ENCODE measurements at regions not wholly inside any gene's neighbourhood (a gene's known extent, or its start where the extent isn't known, plus 50 kb on each side); places are given as distances from the start of the nearest gene placed in this dataset.
"Not testable (repeated sequence)": the region's sequence is repeated elsewhere in the genome, so short reads cannot be mapped to it uniquely, and the experiment has no call there.

DNA sequence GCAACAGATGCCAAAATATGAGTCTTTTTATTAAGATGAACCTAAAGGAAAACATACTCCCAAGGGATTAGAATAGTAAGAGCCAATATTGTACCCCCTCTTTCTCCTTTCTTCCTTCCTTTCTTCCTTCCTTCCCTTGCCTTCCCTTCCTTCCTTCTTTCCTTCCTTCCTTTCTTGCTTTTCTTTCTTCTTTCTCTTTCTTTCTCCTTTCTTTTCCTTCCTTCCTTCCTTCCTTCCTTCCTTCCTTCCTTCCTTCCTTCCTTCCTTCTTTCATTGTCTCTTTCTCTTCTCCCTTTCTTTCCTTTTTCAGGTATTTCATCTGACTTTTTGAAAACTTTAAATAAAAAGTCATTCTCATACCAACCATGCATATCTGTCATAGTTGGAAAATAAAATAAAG is 892.5 kb downstream of the LRFN5 start:
- Histone ChIP-seq H3K27ac (no peak overlapping the region), H3K36me3 (no peaks in the 10 kb centered on the region), H3K4me3 (no peak overlapping the region), H3K4me1 (no peaks in the 10 kb centered on the region), H3K27me3 (no peaks in the 10 kb centered on the region), H3K9me3 (no peaks in the 10 kb centered on the region)
- no peak for DNase-seq (ENCODE audit: low spot score in 2 of 2)
- TF ChIP-seq EP300 (IDR thresholded peaks at IDR 0.05) (no peak), POLR2A (IDR thresholded peaks at IDR 0.05) (no peak)
- TF ChIP-seq, protein P1, sequence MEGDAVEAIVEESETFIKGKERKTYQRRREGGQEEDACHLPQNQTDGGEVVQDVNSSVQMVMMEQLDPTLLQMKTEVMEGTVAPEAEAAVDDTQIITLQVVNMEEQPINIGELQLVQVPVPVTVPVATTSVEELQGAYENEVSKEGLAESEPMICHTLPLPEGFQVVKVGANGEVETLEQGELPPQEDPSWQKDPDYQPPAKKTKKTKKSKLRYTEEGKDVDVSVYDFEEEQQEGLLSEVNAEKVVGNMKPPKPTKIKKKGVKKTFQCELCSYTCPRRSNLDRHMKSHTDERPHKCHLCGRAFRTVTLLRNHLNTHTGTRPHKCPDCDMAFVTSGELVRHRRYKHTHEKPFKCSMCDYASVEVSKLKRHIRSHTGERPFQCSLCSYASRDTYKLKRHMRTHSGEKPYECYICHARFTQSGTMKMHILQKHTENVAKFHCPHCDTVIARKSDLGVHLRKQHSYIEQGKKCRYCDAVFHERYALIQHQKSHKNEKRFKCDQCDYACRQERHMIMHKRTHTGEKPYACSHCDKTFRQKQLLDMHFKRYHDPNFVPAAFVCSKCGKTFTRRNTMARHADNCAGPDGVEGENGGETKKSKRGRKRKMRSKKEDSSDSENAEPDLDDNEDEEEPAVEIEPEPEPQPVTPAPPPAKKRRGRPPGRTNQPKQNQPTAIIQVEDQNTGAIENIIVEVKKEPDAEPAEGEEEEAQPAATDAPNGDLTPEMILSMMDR (IDR thresholded peaks at IDR 0.05): no peak

DNA sequence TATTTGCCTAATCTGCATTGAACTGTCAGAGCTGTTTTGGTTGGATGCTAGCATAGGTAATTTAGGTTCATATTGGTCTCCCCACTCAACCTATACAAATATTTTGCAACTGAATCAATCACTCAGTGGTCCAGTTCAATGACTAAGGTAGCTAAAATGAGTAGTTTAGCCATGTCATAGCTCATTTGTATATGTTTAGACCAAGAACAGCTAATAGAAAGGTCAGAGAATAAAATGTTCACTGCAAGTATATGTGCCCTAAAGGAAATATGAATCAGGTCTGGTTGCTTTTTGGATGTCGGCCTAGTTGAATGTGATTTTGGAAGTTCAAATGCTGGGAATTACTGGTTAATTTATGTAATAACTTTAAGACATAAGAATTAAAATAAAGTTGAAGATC is 883.9 kb downstream of the LRFN5 start:
- Histone ChIP-seq H3K4me3 (no peak overlapping the region), H3K36me3 (no peaks in the 10 kb centered on the region), H3K9me3 (no peaks in the 10 kb centered on the region), H3K27ac (no peak overlapping the region), H3K4me1 (no peaks in the 10 kb centered on the region), H3K27me3 (no peaks in the 10 kb centered on the region)
- DNase-seq (ENCODE audit: low spot score in 2 of 2): no peak
- TF ChIP-seq POLR2A (IDR thresholded peaks at IDR 0.05) (no peak), EP300 (IDR thresholded peaks at IDR 0.05) (no peak)
- TF ChIP-seq, protein P1 (IDR thresholded peaks at IDR 0.05): no peak
- WGBS, 2 donors: 81 to 90% methylated on average over 1 of the region's 1 CpG

DNA sequence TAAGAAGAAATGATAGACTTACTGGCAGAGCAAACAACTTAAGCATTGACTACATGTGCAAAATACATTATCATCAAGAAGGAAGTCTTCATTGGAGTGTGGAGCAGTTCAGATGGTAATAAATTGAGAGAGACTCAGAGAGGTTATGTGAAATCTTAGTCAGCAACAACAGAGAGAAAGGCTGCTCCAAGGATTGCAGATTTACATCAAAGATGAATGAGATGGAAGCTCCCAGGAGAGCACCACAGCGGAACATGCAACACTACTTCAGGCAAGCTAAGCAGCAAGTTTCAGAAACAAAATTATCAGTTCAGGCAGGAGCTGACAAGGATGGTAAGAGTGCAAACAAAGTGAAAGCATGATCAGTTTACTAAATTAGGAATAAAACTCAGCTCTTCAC is 882.3 kb downstream of the LRFN5 start:
- H3K27me3 ChIP-seq: no peaks in the 10 kb centered on the region
- no peaks in the 10 kb centered on the region for H3K4me1 ChIP-seq
- no peak overlapping the region for H3K4me3 ChIP-seq
- TF ChIP-seq EP300 (IDR thresholded peaks at IDR 0.05): no peak
- TF ChIP-seq POLR2A (IDR thresholded peaks at IDR 0.05): no peak
- TF ChIP-seq, protein P1 (IDR thresholded peaks at IDR 0.05): no peak
- no peaks in the 10 kb centered on the region for H3K9me3 ChIP-seq
- DNase-seq (ENCODE audit: low spot score in 2 of 2): no peak
- H3K36me3 ChIP-seq: no peaks in the 10 kb centered on the region
- WGBS, 2 donors: 61 to 64% methylated on average over 1 of the region's 1 CpG
- no peak overlapping the region for H3K27ac ChIP-seq

DNA sequence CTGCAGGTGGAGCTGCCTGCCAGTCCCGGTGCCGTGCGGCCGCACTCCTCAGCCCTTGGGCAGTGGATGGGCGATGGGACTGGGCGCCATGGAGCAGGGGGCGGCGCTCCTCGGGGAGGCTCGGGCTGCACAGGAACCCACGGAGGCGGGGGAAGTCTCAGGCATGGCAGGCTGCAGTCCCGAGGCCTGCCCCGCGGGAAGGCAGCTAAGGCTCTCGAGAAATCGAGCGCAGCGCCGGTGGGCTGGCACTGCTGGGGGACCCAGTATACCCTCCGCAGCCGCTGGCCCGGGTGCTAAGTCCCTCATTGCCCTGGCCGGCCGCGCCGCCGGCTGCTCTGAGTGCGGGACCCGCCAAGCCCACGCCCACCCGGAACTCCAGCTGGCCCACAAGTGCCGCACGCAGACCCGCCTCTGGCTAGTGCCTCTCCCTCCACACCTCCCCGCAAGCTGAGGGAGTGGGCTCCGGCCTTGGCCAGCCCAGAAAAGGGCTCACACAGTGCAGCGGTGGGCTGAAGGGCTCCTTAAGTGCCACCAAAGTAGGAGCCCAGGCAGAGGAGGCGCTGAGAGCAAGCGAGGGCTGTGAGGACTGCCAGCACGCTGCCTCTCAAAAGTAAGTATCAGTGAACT is 875.8 kb downstream of the LRFN5 start:
- not testable (repeated sequence) for H3K27me3 ChIP-seq; H3K27ac ChIP-seq; H3K9me3 ChIP-seq; H3K4me1 ChIP-seq; DNase-seq (ENCODE audit: low spot score in 2 of 2); H3K4me3 ChIP-seq; H3K36me3 ChIP-seq
- 90 to 95% methylated on average over 17 to 41 of the region's 41 CpGs for WGBS, 2 donors

DNA sequence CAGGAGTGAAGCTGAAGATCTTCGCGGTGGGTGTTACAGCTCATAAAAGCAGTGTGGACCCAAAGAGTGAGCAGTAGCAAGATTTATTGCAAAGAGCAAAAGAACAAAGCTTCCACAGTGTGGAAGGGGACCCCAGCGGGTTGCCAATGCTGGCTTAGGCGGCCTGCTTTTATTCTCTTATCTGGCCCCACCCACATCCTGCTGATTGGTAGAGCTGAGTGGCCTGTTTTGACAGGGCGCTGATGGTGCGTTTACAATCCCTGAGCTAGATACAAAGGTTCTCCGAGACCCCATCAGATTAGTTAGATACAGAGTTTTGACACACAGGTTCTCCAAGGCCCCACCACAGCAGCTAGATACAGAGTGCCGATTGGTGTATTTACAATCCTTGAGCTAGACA is 875.0 kb downstream of the LRFN5 start:
- not testable (repeated sequence) for DNase-seq (ENCODE audit: low spot score in 2 of 2); H3K4me3 ChIP-seq; H3K27ac ChIP-seq; H3K27me3 ChIP-seq; H3K9me3 ChIP-seq; H3K4me1 ChIP-seq; H3K36me3 ChIP-seq
- WGBS, 2 donors: 91% methylated on average over 8 of the region's 8 CpGs

DNA sequence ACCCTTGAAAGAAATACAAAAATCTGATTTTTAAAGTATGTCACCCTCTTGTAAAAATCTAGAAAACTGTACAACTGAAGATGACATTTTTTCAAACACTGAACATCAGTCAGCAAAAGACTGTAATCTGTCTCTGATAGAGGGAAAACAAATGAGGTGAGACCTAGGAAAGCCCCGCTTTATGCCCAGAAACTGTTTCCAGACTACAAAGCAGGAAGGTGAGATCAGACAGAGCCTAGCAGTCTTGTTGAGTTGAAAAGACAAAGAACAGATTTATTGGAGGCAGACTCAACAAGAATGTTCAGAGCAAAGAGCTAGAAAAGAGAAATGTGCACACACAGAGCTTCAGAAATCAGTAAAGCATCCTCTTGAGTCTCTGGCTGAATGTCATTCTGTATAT is 873.6 kb downstream of the LRFN5 start:
- peaks cover 0 to 3% (median 0%) of the 10 kb centered on the region in 4 donors for H3K9me3 ChIP-seq
- H3K27ac ChIP-seq: no peak overlapping the region
- 63 to 72% methylated on average over 1 of the region's 1 CpG for WGBS, 2 donors
- no peak overlapping the region for H3K4me3 ChIP-seq
- H3K27me3 ChIP-seq: no peaks in the 10 kb centered on the region
- H3K4me1 ChIP-seq: no peaks in the 10 kb centered on the region
- TF ChIP-seq EP300 (IDR thresholded peaks at IDR 0.05) (no peak), POLR2A (IDR thresholded peaks at IDR 0.05) (no peak)
- TF ChIP-seq, protein P1 (IDR thresholded peaks at IDR 0.05): no peak
- no peaks in the 10 kb centered on the region for H3K36me3 ChIP-seq
- DNase-seq (ENCODE audit: low spot score in 2 of 2): no peak
